K562 (cell line): ENCODE measurements at regions not wholly inside any gene's neighbourhood (a gene's known extent, or its start where the extent isn't known, plus 50 kb on each side); places are given as distances from the start of the nearest gene placed in this dataset.

ENCODE experiments used
- ATAC-seq: fragments of 200-7000 bp; cut with Tn5 transposase; 3 replicates; pipeline ENCODE4 v1.9.1; 2020; ENCODE audit warnings: moderate library complexity
- BruUV-seq: library from RNA; stranded (reverse); fragments of 400-500 nt; replicated peaks from 2 replicates; lab custom pipeline; 2021; lab: Mats Ljungman, UMichigan
- CTCF ChIA-PET: fragments of 300-600 bp; formaldehyde crosslinking; extraction: SDS; loops from one replicate; lab custom pipeline; 2021; ENCODE audit warnings: low intra/inter-chr PET ratio; lab: Yijun Ruan, JAX
- POLR2A ChIA-PET: fragments of 300-600, 350-650 bp; sonication (Branson Sonifier 250); formaldehyde crosslinking; extraction: SDS; loops from one replicate; lab custom pipeline; 2021; ENCODE audit warnings: antibody characterized with exemption, inconsistent platforms; lab: Yijun Ruan, JAX
- DNase-seq, 4 experiments: peaks; one replicate each; pipeline versions ENCODE4 v3.0.0 to v3.0.0-alpha.2; 2011 to 2018; ENCODE audit warnings: low spot score in 3 of 4, mixed read lengths in 3 of 4; ENCODE audit errors: extremely low read depth in 1 of 4
- FAIRE-seq: peaks from 2 replicates; lab custom pipeline; 2011; peaks lifted over from hg19 to GRCh38; lab: Jason Lieb, UNC
- H2AFZ ChIP-seq: 2 replicates; pipeline ENCODE4 v1.6.0; 2011; ENCODE audit warnings: low read depth, low read length, control low read depth, inconsistent platforms
- H3K27ac ChIP-seq: fragments of 200-600 bp; 3 replicates; pipeline ENCODE4 v1.8.0; 2011; ENCODE audit warnings: low read depth, mild to moderate bottlenecking, control low read depth, inconsistent platforms, low read length, moderate library complexity, mixed read lengths; ENCODE audit errors: extremely low read depth
- H3K27me3 ChIP-seq, 2 experiments: fragments of 300-600 bp in 1 of 2; 2 replicates in 1 of 2; 3 replicates in 1 of 2; pipeline versions ENCODE4 v1.6.0 to v1.8.0; 2011; ENCODE audit warnings: inconsistent platforms in 2 of 2, low read length in 2 of 2, mild to moderate bottlenecking in 1 of 2, mixed read lengths in 1 of 2, moderate library complexity in 1 of 2; ENCODE audit not compliant: control insufficient read depth in 2 of 2, insufficient read depth in 2 of 2
- H3K36me3 ChIP-seq: fragments of 300-600 bp; 3 replicates; pipeline ENCODE4 v1.8.0; 2011; ENCODE audit warnings: mild to moderate bottlenecking, low read length, inconsistent platforms; ENCODE audit not compliant: control insufficient read depth, insufficient read depth
- H3K4me1 ChIP-seq, 2 experiments: fragments of 200-600 bp in 1 of 2; replicated peaks in 1 of 2; 2 replicates in 1 of 2; 3 replicates in 1 of 2; pipeline versions ENCODE4 v1.5.1 to v1.8.0; 2011; ENCODE audit warnings: inconsistent platforms in 2 of 2, low read length in 2 of 2, mild to moderate bottlenecking in 1 of 2, mixed read lengths in 1 of 2, moderate library complexity in 1 of 2; ENCODE audit not compliant: control insufficient read depth in 2 of 2, insufficient read depth in 2 of 2
- H3K4me2 ChIP-seq: 2 replicates; pipeline ENCODE4 v1.6.1; 2011; ENCODE audit warnings: low read length, control low read depth, inconsistent platforms, mixed read lengths; ENCODE audit not compliant: insufficient read depth
- H3K4me3 ChIP-seq: fragments of 200-600 bp; sonication (generic), shearing (Covaris generic); 2 replicates; pipeline ENCODE4 v1.5.1; 2016; ENCODE audit warnings: control low read depth, inconsistent platforms
- H3K79me2 ChIP-seq: fragments of 200-600 bp; 3 replicates; pipeline ENCODE4 v1.8.0; 2011; ENCODE audit warnings: low read length, inconsistent platforms; ENCODE audit not compliant: control insufficient read depth, insufficient read depth
- H3K9ac ChIP-seq, 2 experiments: 2 replicates each; pipeline versions ENCODE4 v1.6.0 to v1.6.1; 2011; ENCODE audit warnings: low read depth in 2 of 2, low read length in 2 of 2, control low read depth in 1 of 2, inconsistent platforms in 1 of 2, mild to moderate bottlenecking in 1 of 2, mixed read lengths in 1 of 2; ENCODE audit not compliant: insufficient read depth in 1 of 2
- H3K9me1 ChIP-seq: one replicate; pipeline ENCODE4 v1.6.0; 2011; ENCODE audit warnings: inconsistent platforms, mild to moderate bottlenecking, low read length, moderate library complexity; ENCODE audit not compliant: control insufficient read depth, insufficient read depth
- H3K9me3 ChIP-seq: replicated peaks from 2 replicates; pipeline ENCODE4 v1.5.1; 2011; ENCODE audit warnings: low read depth, low read length, inconsistent platforms; ENCODE audit not compliant: control insufficient read depth, insufficient read depth
- H4K20me1 ChIP-seq: replicated peaks from 2 replicates; pipeline ENCODE4 v1.6.1; 2011; ENCODE audit warnings: low read length, inconsistent platforms, mixed read lengths; ENCODE audit not compliant: control insufficient read depth, insufficient read depth
- BHLHE40 ChIP-seq: IDR thresholded peaks from 2 replicates; pipeline ENCODE4 v1.6.1; 2011; ENCODE audit warnings: low read length, improper control_type of control experiment
- BRD4 ChIP-seq: fragments of 200-600 bp; sonication (generic); IDR thresholded peaks from 2 replicates; pipeline ENCODE4 v1.6.1; 2017; ENCODE audit warnings: inconsistent platforms
- GABPB2 ChIP-seq: fragments of 250-450 bp; sonication (Bioruptor Pico); conservative IDR thresholded peaks from 2 replicates; pipeline ENCODE4 v1.5.1; 2021; ENCODE audit warnings: mild to moderate bottlenecking
- HNRNPL ChIP-seq: fragments of 200-400 bp; formaldehyde crosslinking; IDR thresholded peaks from 2 replicates; pipeline ENCODE4 v1.6.1; 2017; ENCODE audit warnings: low read depth, mild to moderate bottlenecking, low read length
- MBD2 ChIP-seq: sonication (generic); IDR thresholded peaks from 2 replicates; pipeline ENCODE4 v1.6.1; 2016; ENCODE audit warnings: low read depth, borderline replicate concordance
- MXI1 ChIP-seq: IDR thresholded peaks from 2 replicates; pipeline ENCODE4 v1.6.1; 2011; ENCODE audit warnings: low read depth, mild to moderate bottlenecking, improper control_type of control experiment, low read length
- NRF1 ChIP-seq, 2 experiments: fragments of 450-650 bp; IDR thresholded peaks in 1 of 2; conservative IDR thresholded peaks in 1 of 2; 2 replicates each; pipeline ENCODE4 v1.6.1; 2014; ENCODE audit warnings: mild to moderate bottlenecking in 2 of 2
- POLR2A ChIP-seq: fragments of 450-650 bp; conservative IDR thresholded peaks from 2 replicates; pipeline ENCODE4 v1.6.1; 2016
- PRPF4 ChIP-seq: fragments of 200-400 bp; formaldehyde crosslinking; IDR thresholded peaks from one replicate; pipeline ENCODE4 v1.6.1; 2017; ENCODE audit warnings: low read length, low read depth, mild to moderate bottlenecking; ENCODE audit not compliant: insufficient read depth, poor library complexity, severe bottlenecking
- RBM15 ChIP-seq: fragments of 200-400 bp; formaldehyde crosslinking; IDR thresholded peaks from 2 replicates; pipeline ENCODE4 v1.6.1; 2018; ENCODE audit warnings: mild to moderate bottlenecking, low read length, moderate library complexity; ENCODE audit not compliant: insufficient read depth
- SMARCB1 ChIP-seq: IDR thresholded peaks from 2 replicates; pipeline ENCODE4 v1.6.1; 2011; ENCODE audit warnings: improper control_type of control experiment, low read depth; ENCODE audit not compliant: insufficient read length
- STAG1 ChIP-seq: sonication (generic); formaldehyde crosslinking; IDR thresholded peaks from 2 replicates; pipeline ENCODE4 v1.5.0; 2020; ENCODE audit warnings: missing genetic modification reagents, borderline replicate concordance
- TAL1 ChIP-seq: fragments of 450-650 bp; IDR thresholded peaks from 2 replicates; pipeline ENCODE4 v1.6.1; 2016; ENCODE audit warnings: mild to moderate bottlenecking
- ZFP36 ChIP-seq: fragments of 150-350 bp; IDR thresholded peaks from 2 replicates; pipeline ENCODE4 v1.6.1; 2018; ENCODE audit warnings: low read length, low read depth; ENCODE audit not compliant: partially characterized antibody
- WGBS: fragments of 100-300 bp; shearing (Covaris generic); methylation state at CpG from one replicate; pipeline ENCODE4 v1.1.6; 2016; ENCODE audit warnings: low coverage, mixed read lengths; ENCODE audit not compliant: insufficient coverage; ENCODE audit errors: missing lambda C conversion rate; 5-methylcytosine and 5-hydroxymethylcytosine counted together
- in situ Hi-C: fragments of 300-500 bp; cut with MboI; formaldehyde crosslinking; loops from 4 replicates; pipeline ENCODE4 v1.15.0; 2018; ENCODE audit warnings: inconsistent platforms, mixed read lengths
- intact Hi-C: fragments of 100-400 bp; cut with micrococcal nuclease; formaldehyde crosslinking; loops from 2 replicates; pipeline ENCODE4 v1.14.2; 2022
- TF ChIP-seq, protein P1 (sequence below): fragments of 450-650 bp; IDR thresholded peaks from 2 replicates; pipeline ENCODE4 v1.6.1; 2016; ENCODE audit warnings: mild to moderate bottlenecking
- TF ChIP-seq, protein P2 (sequence below): sonication (generic); formaldehyde crosslinking; IDR thresholded peaks from 2 replicates; pipeline ENCODE4 v1.4.0; 2020; ENCODE audit warnings: mild to moderate bottlenecking, missing genetic modification reagents

DNA sequence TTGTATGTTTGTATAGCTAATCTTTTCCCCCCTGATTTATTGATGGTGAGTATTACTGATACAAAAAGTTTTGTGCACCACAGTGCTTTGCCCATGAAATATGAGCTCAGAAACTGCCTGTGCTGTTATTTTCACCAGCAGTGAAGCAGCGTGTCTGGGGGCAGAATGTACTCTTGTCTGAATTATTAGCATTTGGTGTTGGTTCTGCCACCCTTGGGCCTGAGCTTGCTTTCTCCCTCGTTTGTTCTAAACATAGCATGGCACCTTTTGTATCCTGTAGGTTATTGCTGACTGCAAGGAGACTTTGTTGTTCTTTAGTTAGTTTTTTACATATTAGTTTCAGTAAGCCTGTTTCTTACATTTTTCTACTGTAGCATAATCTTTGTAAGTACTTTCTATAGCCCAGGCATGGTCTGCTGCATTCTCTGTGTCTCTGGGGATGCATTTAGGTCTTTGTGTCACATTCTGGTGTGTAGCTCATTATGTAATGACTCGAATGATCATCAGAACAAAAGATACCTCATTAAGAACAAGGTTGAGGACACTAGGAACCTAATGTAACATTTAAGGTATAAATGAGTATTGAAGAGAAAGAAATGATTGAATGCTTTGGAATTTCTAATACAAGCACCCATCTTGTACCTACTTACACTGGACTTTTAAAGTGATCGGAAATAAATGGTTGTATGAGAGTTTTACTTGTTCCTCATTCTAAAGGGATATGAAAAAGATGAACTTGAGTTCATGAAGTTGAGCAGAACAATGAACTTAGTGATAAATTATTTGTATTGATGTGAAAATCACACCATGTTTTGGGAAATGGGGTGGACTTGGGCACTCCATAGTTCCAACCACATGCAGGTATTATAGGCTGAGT is 50.3 kb upstream of the GPI start:
- intact Hi-C loops = no loop called here
- TF ChIP-seq RBM15 (no peak), GABPB2 (CRISPR knock-in tag) (no peak), ZFP36 (no peak), PRPF4 (no peak), POLR2A (no peak), BHLHE40 (no peak), STAG1 (no peak), MBD2 (no peak), BRD4 (no peak), TAL1 (no peak), HNRNPL (no peak), MXI1 (no peak), SMARCB1 (no peak), NRF1 (conservative IDR thresholded peaks at IDR 0.05 in 1 of 2, IDR thresholded peaks at IDR 0.05 in 1 of 2) (no peak)
- TF ChIP-seq, protein P1, sequence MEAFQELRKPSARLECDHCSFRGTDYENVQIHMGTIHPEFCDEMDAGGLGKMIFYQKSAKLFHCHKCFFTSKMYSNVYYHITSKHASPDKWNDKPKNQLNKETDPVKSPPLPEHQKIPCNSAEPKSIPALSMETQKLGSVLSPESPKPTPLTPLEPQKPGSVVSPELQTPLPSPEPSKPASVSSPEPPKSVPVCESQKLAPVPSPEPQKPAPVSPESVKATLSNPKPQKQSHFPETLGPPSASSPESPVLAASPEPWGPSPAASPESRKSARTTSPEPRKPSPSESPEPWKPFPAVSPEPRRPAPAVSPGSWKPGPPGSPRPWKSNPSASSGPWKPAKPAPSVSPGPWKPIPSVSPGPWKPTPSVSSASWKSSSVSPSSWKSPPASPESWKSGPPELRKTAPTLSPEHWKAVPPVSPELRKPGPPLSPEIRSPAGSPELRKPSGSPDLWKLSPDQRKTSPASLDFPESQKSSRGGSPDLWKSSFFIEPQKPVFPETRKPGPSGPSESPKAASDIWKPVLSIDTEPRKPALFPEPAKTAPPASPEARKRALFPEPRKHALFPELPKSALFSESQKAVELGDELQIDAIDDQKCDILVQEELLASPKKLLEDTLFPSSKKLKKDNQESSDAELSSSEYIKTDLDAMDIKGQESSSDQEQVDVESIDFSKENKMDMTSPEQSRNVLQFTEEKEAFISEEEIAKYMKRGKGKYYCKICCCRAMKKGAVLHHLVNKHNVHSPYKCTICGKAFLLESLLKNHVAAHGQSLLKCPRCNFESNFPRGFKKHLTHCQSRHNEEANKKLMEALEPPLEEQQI = no peak
- TF ChIP-seq, protein P2, sequence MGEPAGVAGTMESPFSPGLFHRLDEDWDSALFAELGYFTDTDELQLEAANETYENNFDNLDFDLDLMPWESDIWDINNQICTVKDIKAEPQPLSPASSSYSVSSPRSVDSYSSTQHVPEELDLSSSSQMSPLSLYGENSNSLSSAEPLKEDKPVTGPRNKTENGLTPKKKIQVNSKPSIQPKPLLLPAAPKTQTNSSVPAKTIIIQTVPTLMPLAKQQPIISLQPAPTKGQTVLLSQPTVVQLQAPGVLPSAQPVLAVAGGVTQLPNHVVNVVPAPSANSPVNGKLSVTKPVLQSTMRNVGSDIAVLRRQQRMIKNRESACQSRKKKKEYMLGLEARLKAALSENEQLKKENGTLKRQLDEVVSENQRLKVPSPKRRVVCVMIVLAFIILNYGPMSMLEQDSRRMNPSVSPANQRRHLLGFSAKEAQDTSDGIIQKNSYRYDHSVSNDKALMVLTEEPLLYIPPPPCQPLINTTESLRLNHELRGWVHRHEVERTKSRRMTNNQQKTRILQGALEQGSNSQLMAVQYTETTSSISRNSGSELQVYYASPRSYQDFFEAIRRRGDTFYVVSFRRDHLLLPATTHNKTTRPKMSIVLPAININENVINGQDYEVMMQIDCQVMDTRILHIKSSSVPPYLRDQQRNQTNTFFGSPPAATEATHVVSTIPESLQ (CRISPR knock-in tag) = no peak
- H4K20me1 ChIP-seq = peaks cover 16% of the 10 kb centered on the region
- peaks cover 2% of the 10 kb centered on the region; the same call in 1 of the 3 replicates for H3K36me3 ChIP-seq
- CTCF ChIA-PET = no interaction called here
- DNase-seq (no peak), ATAC-seq (no peak), FAIRE-seq (peak; percentile 26)
- BruUV-seq = no TSS peak
- no peak overlapping the region for H3K9ac ChIP-seq
- H3K4me1 ChIP-seq = peaks cover 21 to 27% of the 10 kb centered on the region in 2 experiments
- peaks cover 8% of the 10 kb centered on the region; the same call in 1 of the 3 replicates for H3K79me2 ChIP-seq
- no peak overlapping the region for H2AFZ ChIP-seq
- WGBS = 65% methylated on average over 4 of the region's 4 CpGs
- no peaks in the 10 kb centered on the region for H3K9me3 ChIP-seq
- no peaks in the 10 kb centered on the region for H3K9me1 ChIP-seq
- H3K4me3 ChIP-seq = no peak overlapping the region
- no peak overlapping the region for H3K27ac ChIP-seq
- no peak overlapping the region for H3K4me2 ChIP-seq
- POLR2A ChIA-PET = interaction anchor here (1.3 kb wide), 1 partner anchor 13 kb away, joined by 5 read pairs; no protein-coding TSS in a partner anchor
- in situ Hi-C loops = no loop called here
- H3K27me3 ChIP-seq = no peaks in the 10 kb centered on the region
